Nephron progenitor cell (in vitro differentiated cells): ENCODE measurements at regions not wholly inside any gene's neighbourhood (a gene's known extent, or its start where the extent isn't known, plus 50 kb on each side); places are given as distances from the start of the nearest gene placed in this dataset.

Experiments
- DNase-seq: peaks from one replicate; pipeline ENCODE4 v3.0.0; 2021
- H3K27ac Mint-ChIP-seq: 2 replicates; pipeline ENCODE4 v1.8.0; 2021; ENCODE audit warnings: mild to moderate bottlenecking, moderate library complexity, mixed read lengths
- H3K27me3 Mint-ChIP-seq: 2 replicates; pipeline ENCODE4 v1.8.0; 2021; ENCODE audit warnings: mild to moderate bottlenecking, low read depth, mixed read lengths; ENCODE audit not compliant: poor library complexity
- H3K36me3 Mint-ChIP-seq: 2 replicates; pipeline ENCODE4 v1.8.0; 2021; ENCODE audit warnings: low read depth, mixed read lengths
- H3K4me1 Mint-ChIP-seq: 2 replicates; pipeline ENCODE4 v1.8.0; 2021; ENCODE audit warnings: mixed read lengths
- H3K4me3 Mint-ChIP-seq: 2 replicates; pipeline ENCODE4 v1.8.0; 2021; ENCODE audit warnings: mild to moderate bottlenecking, moderate library complexity, mixed read lengths
- H3K9me3 Mint-ChIP-seq: 2 replicates; pipeline ENCODE4 v1.8.0; 2021; ENCODE audit warnings: mild to moderate bottlenecking, moderate library complexity, mixed read lengths
- TF ChIP-seq, protein P1 (sequence below): fragments of 200-600 bp; sonication (generic); IDR thresholded peaks from 2 replicates; pipeline ENCODE4 v1.5.0; 2021; ENCODE audit warnings: antibody characterized with exemption

DNA sequence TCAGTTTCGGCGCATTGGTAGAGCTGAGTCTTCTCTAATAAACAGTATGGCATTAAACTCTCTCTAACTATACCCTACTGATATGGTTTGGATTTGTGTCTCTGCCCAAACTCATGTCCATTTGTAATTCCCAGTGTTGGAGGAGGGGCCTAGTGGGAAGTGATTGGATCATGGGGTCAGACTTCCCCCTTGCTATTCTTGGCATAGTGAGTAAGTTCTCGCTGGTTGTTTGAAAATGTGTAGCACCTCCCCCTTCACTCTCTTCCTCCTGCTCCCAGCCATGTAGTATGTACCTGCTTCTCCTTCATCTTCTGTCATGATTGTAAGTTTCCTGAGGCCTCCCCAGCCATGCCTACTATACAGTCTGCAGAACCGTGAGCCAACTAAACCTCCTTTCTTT lies 682.7 kb upstream of the ARGLU1 start:
- DNase-seq, result no peak
- Mint-ChIP-seq H3K27ac (no peak overlapping the region), H3K36me3 (no peaks in the 10 kb centered on the region), H3K4me1 (peaks cover 24% of the 10 kb centered on the region), H3K27me3 (no peaks in the 10 kb centered on the region), H3K9me3 (no peaks in the 10 kb centered on the region), H3K4me3 (no peak overlapping the region)
- TF ChIP-seq, protein P1, sequence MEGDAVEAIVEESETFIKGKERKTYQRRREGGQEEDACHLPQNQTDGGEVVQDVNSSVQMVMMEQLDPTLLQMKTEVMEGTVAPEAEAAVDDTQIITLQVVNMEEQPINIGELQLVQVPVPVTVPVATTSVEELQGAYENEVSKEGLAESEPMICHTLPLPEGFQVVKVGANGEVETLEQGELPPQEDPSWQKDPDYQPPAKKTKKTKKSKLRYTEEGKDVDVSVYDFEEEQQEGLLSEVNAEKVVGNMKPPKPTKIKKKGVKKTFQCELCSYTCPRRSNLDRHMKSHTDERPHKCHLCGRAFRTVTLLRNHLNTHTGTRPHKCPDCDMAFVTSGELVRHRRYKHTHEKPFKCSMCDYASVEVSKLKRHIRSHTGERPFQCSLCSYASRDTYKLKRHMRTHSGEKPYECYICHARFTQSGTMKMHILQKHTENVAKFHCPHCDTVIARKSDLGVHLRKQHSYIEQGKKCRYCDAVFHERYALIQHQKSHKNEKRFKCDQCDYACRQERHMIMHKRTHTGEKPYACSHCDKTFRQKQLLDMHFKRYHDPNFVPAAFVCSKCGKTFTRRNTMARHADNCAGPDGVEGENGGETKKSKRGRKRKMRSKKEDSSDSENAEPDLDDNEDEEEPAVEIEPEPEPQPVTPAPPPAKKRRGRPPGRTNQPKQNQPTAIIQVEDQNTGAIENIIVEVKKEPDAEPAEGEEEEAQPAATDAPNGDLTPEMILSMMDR, result no peak

DNA sequence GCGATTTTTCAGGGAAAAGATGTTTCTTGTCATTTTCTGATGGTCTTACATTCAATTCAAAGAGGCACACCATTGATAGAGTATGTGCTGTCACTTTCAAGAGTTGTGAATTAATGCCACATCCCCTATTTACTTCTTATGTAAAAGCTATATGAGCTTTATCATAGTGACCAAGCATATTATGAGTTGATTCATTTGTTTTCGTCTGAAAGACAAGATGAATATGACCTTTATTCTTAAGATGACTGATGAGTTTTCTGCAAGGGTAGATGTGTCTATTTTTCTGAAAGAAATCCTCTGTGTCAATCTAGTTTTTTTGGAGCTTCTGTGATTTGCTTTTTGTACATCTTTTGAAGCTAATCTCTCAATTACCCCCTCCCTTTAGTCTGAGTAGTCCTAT lies 676.3 kb upstream of the ARGLU1 start:
- Mint-ChIP-seq H3K27ac (no peak overlapping the region), H3K9me3 (no peaks in the 10 kb centered on the region), H3K27me3 (peaks cover 2% of the 10 kb centered on the region), H3K4me3 (no peak overlapping the region), H3K36me3 (no peaks in the 10 kb centered on the region), H3K4me1 (no peaks in the 10 kb centered on the region)
- DNase-seq, result no peak
- TF ChIP-seq, protein P1, result no peak

DNA sequence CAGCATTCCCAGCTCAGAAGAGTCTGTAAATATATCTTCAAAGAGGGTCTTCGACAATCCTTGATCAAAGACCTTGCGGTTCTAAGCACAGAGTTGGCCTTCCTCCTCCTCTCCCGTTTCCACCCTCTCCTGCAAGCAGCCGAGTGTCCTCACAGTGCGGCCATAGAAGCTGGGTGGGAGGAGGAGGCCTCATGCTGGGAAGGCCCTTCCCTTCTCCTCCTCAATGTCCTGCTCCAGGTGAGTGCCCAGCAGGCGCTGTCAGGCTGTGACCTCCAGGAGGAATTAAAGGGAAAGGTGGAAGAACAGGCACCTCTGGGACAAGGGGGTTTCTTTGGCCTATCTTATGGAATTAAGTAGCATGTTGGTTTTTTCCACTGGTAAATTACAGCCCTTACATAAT lies 674.2 kb upstream of the ARGLU1 start:
- no peak overlapping the region for H3K27ac Mint-ChIP-seq
- no peaks in the 10 kb centered on the region for H3K36me3 Mint-ChIP-seq
- H3K9me3 Mint-ChIP-seq, result no peaks in the 10 kb centered on the region
- H3K27me3 Mint-ChIP-seq, result peaks cover 2% of the 10 kb centered on the region
- no peak for DNase-seq
- no peak overlapping the region for H3K4me3 Mint-ChIP-seq
- TF ChIP-seq, protein P1, result no peak
- no peaks in the 10 kb centered on the region for H3K4me1 Mint-ChIP-seq

DNA sequence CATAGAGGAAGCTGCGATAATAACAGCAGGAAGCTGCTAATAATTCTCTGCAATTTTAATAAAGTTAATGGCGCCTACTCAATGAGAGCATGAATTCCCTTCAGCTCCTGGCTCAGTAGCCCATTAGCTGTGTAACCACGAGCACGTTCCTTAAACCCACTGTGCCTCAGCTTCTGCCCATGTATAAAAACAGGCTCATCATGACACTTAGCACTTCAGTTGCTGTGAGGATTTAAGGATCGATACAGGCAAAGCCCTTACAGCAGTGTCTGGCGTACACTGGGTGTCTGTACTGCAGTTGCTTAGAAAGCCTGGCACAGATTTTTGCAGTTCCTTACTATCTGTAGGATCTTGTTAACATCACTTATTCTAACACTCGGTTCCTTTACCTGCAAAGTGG lies 673.4 kb upstream of the ARGLU1 start:
- Mint-ChIP-seq H3K27ac (no peak overlapping the region), H3K27me3 (peaks cover 2% of the 10 kb centered on the region)
- TF ChIP-seq, protein P1, result no peak

DNA sequence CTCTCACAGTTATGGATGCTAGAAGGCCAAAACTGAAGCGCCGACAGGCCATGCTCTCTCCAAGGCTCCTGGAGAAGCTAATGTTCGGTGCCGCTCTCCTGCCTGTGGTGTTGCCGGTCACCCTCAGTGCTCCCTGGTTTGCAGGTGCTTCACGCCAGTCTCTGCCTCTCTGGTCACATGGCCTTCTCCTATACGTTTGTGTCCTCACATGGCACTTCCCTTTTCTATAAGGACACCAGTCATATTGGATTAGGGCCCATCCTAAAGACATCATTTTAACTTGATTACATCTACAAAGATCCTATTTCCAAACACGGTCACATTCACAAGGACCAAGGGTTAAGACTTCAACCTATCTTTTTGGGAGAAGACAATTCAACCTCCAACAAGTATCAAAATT lies 671.3 kb upstream of the ARGLU1 start:
- Mint-ChIP-seq H3K9me3 (no peaks in the 10 kb centered on the region), H3K4me3 (no peak overlapping the region), H3K27ac (no peak overlapping the region), H3K4me1 (peaks cover 5% of the 10 kb centered on the region), H3K27me3 (peaks cover 6% of the 10 kb centered on the region), H3K36me3 (no peaks in the 10 kb centered on the region)
- DNase-seq, result no peak
- TF ChIP-seq, protein P1, result no peak

More for the DNA sequence above, 673.4 kb upstream of the ARGLU1 start:
- no peaks in the 10 kb centered on the region for H3K9me3 Mint-ChIP-seq
- DNase-seq, result no peak
- no peaks in the 10 kb centered on the region for H3K36me3 Mint-ChIP-seq
- H3K4me1 Mint-ChIP-seq, result no peaks in the 10 kb centered on the region
- H3K4me3 Mint-ChIP-seq, result no peak overlapping the region

DNA sequence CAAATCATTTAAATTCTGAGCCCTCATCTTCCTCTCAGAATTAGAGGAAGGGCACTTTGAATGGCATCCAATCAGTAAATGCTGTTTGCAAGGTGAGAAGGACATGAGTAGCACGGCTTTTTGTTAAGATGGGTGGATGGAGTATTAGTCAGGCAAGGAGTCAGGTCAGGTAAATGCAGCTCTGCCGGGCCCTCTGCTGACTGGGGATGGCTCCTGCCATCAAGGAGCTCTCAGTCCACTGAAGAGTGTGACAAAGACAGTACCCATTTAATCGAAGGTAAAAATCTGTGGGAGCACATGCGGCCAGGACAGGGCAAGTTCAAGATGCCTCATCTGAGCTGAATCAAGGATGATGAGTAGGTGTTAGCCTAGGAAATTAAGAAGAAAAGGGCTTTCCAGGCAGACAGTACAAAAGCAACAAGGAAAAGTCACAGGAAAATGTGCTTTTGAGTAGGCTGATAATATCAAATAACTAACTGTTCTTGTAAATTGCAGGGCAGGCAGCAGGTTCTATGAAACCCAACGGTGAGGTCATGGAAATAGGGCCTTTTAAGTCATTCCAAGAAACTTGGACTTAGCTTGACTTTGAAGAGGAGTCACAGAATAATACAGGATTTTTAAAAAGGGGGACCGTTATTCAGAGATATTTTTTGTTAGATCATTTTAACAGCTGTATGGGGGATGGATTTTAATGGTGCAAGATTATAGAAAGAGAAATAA lies 670.5 kb upstream of the ARGLU1 start:
- peaks cover 5% of the 10 kb centered on the region for H3K4me1 Mint-ChIP-seq
- H3K27me3 Mint-ChIP-seq, result peaks cover 6% of the 10 kb centered on the region
- no peaks in the 10 kb centered on the region for H3K9me3 Mint-ChIP-seq
- no peaks in the 10 kb centered on the region for H3K36me3 Mint-ChIP-seq
- H3K27ac Mint-ChIP-seq, result no peak overlapping the region
- no peak for DNase-seq
- TF ChIP-seq, protein P1, result no peak
- no peak overlapping the region for H3K4me3 Mint-ChIP-seq
